H1 (cell line): ENCODE measurements at regions not wholly inside any gene's neighbourhood (a gene's known extent, or its start where the extent isn't known, plus 50 kb on each side); places are given as distances from the start of the nearest gene placed in this dataset.
"Not testable (repeated sequence)": the region's sequence is repeated elsewhere in the genome, so short reads cannot be mapped to it uniquely, and the experiment has no call there.

Experiments
- CTCF ChIA-PET: fragments of 300-600 bp; sonication (Branson Sonifier 250); formaldehyde crosslinking; loops from one replicate; lab custom pipeline; 2021; ENCODE audit not compliant: partially characterized antibody; lab: Charles Lee
- POLR2A ChIA-PET: fragments of 300-600 bp; sonication (Branson Sonifier 250); formaldehyde crosslinking; loops from one replicate; lab custom pipeline; 2021; ENCODE audit warnings: inconsistent platforms; ENCODE audit not compliant: partially characterized antibody; lab: Charles Lee
- DNase-seq, 2 experiments: peaks; one replicate each; pipeline versions ENCODE4 v3.0.0 to v3.0.0-alpha.2; 2010 to 2022; ENCODE audit warnings: low spot score in 2 of 2, low read depth in 1 of 2, mixed read lengths in 1 of 2
- FAIRE-seq: peaks from 2 replicates; lab custom pipeline; 2011; peaks lifted over from hg19 to GRCh38; lab: Jason Lieb, UNC
- H2AFZ ChIP-seq: 2 replicates; pipeline ENCODE4 v1.8.1; 2012; ENCODE audit warnings: low read length, inconsistent platforms
- H2AK5ac ChIP-seq: 2 replicates; pipeline ENCODE4 v1.6.1; 2013; ENCODE audit warnings: low read depth, low read length
- H2BK120ac ChIP-seq: replicated peaks from 2 replicates; pipeline ENCODE3; 2013; ENCODE audit warnings: low read depth, low read length, inconsistent platforms
- H2BK12ac ChIP-seq: 2 replicates; pipeline ENCODE4 v1.6.1; 2013; ENCODE audit warnings: low read depth, low read length
- H2BK15ac ChIP-seq: 2 replicates; pipeline ENCODE4 v1.6.1; 2013; ENCODE audit warnings: low read length
- H2BK20ac ChIP-seq: 2 replicates; pipeline ENCODE4 v1.6.1; 2013; ENCODE audit warnings: low read length
- H2BK5ac ChIP-seq: 2 replicates; pipeline ENCODE4 v1.6.1; 2013; ENCODE audit warnings: low read depth, low read length
- H3K14ac ChIP-seq: 2 replicates; pipeline ENCODE4 v1.6.1; 2013; ENCODE audit warnings: inconsistent platforms; ENCODE audit not compliant: insufficient read length
- H3K18ac ChIP-seq: 2 replicates; pipeline ENCODE4 v1.6.1; 2013; ENCODE audit warnings: low read length; ENCODE audit errors: extremely low read depth
- H3K23ac ChIP-seq: 2 replicates; pipeline ENCODE4 v1.6.1; 2013; ENCODE audit warnings: inconsistent platforms; ENCODE audit not compliant: insufficient read length
- H3K23me2 ChIP-seq: 2 replicates; pipeline ENCODE4 v1.6.1; 2013; ENCODE audit warnings: low read depth, low read length
- H3K27ac ChIP-seq: 2 replicates; pipeline ENCODE4 v1.6.1; 2011; ENCODE audit warnings: low read depth, low read length, inconsistent platforms
- H3K27me3 ChIP-seq, 4 experiments: replicated peaks in 1 of 4; 1 replicate in 1 of 4; 2 replicates in 3 of 4; pipeline versions ENCODE4 v1.6.1 to v1.8.1; 2011 to 2013; ENCODE audit warnings: low read length in 3 of 4, mild to moderate bottlenecking in 3 of 4, inconsistent platforms in 2 of 4, mixed read lengths in 2 of 4, moderate library complexity in 1 of 4; ENCODE audit not compliant: control insufficient read depth in 3 of 4, insufficient read depth in 3 of 4; ENCODE audit errors: extremely low read depth in 1 of 4
- H3K36me3 ChIP-seq, 4 experiments: 2 replicates each; pipeline versions ENCODE4 v1.6.1 to v1.8.1; 2011 to 2013; ENCODE audit warnings: mild to moderate bottlenecking in 4 of 4, low read length in 3 of 4, moderate library complexity in 2 of 4, control low read depth in 1 of 4, inconsistent platforms in 1 of 4; ENCODE audit not compliant: insufficient read depth in 4 of 4, control insufficient read depth in 2 of 4
- H3K4ac ChIP-seq: replicated peaks from 2 replicates; pipeline ENCODE3; 2013; ENCODE audit warnings: low read length, low read depth, mixed read lengths, inconsistent platforms; ENCODE audit not compliant: insufficient read length
- H3K4me1 ChIP-seq, 4 experiments: replicated peaks in 1 of 4; 1 replicate in 1 of 4; 2 replicates in 3 of 4; pipeline versions ENCODE4 v1.6.1 to v1.8.1; 2011 to 2013; ENCODE audit warnings: low read length in 3 of 4, inconsistent platforms in 2 of 4, mixed read lengths in 1 of 4; ENCODE audit not compliant: insufficient read depth in 4 of 4, control insufficient read depth in 3 of 4
- H3K4me2 ChIP-seq, 2 experiments: 2 replicates each; pipeline versions ENCODE4 v1.6.1 to v1.8.1; 2011 to 2013; ENCODE audit warnings: low read depth in 2 of 2, low read length in 2 of 2, control low read depth in 1 of 2, inconsistent platforms in 1 of 2, mild to moderate bottlenecking in 1 of 2; ENCODE audit not compliant: insufficient read depth in 1 of 2
- H3K4me3 ChIP-seq, 4 experiments: fragments of 200-600, 300-600 bp in 1 of 4; sonication (generic), shearing (Covaris generic), sonication (Bioruptor Twin) in 1 of 4; 2 replicates each; pipeline versions ENCODE4 v1.5.1 to v1.8.1; 2011 to 2016; ENCODE audit warnings: low read length in 4 of 4, low read depth in 3 of 4, control low read depth in 2 of 4, inconsistent platforms in 2 of 4, mild to moderate bottlenecking in 2 of 4, mixed read lengths in 1 of 4, moderate library complexity in 1 of 4; ENCODE audit not compliant: insufficient read depth in 2 of 4; ENCODE audit errors: extremely low read depth in 1 of 4
- H3K56ac ChIP-seq: replicated peaks from 2 replicates; pipeline ENCODE3; 2013; ENCODE audit warnings: low read depth, mild to moderate bottlenecking, mixed read lengths, low read length, inconsistent platforms; ENCODE audit not compliant: insufficient read length
- H3K79me1 ChIP-seq: 2 replicates; pipeline ENCODE4 v1.6.1; 2013; ENCODE audit warnings: low read depth, low read length, control low read depth
- H3K79me2 ChIP-seq, 2 experiments: 2 replicates each; pipeline versions ENCODE4 v1.6.1 to v1.8.1; 2012 to 2013; ENCODE audit warnings: low read length in 2 of 2, mild to moderate bottlenecking in 2 of 2, inconsistent platforms in 1 of 2; ENCODE audit not compliant: insufficient read depth in 2 of 2, control insufficient read depth in 1 of 2
- H3K9ac ChIP-seq, 4 experiments: replicated peaks in 1 of 4; 1 replicate in 1 of 4; 2 replicates in 3 of 4; pipeline versions ENCODE4 v1.6.1 to v1.8.1; 2011 to 2013; ENCODE audit warnings: low read depth in 3 of 4, low read length in 3 of 4, control low read depth in 2 of 4, mild to moderate bottlenecking in 2 of 4, moderate library complexity in 2 of 4, inconsistent platforms in 1 of 4; ENCODE audit errors: extremely low read depth in 1 of 4
- H3K9me3 ChIP-seq, 2 experiments: 2 replicates each; pipeline versions ENCODE4 v1.6.1 to v1.8.1; 2012 to 2013; ENCODE audit warnings: mild to moderate bottlenecking in 2 of 2, moderate library complexity in 2 of 2, control low read depth in 1 of 2, inconsistent platforms in 1 of 2, low read depth in 1 of 2, low read length in 1 of 2, mixed read lengths in 1 of 2; ENCODE audit not compliant: insufficient read depth in 2 of 2
- H4K20me1 ChIP-seq, 2 experiments: replicated peaks in 1 of 2; 2 replicates each; pipeline versions ENCODE3 to v1.8.1; 2011 to 2013; ENCODE audit warnings: inconsistent platforms in 2 of 2, low read length in 2 of 2, mild to moderate bottlenecking in 1 of 2; ENCODE audit not compliant: insufficient read depth in 2 of 2, control insufficient read depth in 1 of 2
- H4K5ac ChIP-seq: 2 replicates; pipeline ENCODE4 v1.6.1; 2013; ENCODE audit warnings: low read length, low read depth, mixed read lengths, inconsistent platforms; ENCODE audit not compliant: insufficient read length
- H4K8ac ChIP-seq: 2 replicates; pipeline ENCODE4 v1.8.0; 2013; ENCODE audit warnings: mild to moderate bottlenecking, moderate library complexity, low read length, inconsistent platforms; ENCODE audit not compliant: insufficient read depth; ENCODE audit errors: extremely low read depth
- H4K91ac ChIP-seq: replicated peaks from 2 replicates; pipeline ENCODE3; 2013; ENCODE audit warnings: low read length, mixed read lengths, inconsistent platforms; ENCODE audit not compliant: insufficient read length
- WGBS, 2 experiments: shearing (Covaris generic) in 1 of 2; methylation state at CpG; one replicate each; pipeline versions ENCODE4 v1.1.6 to v1.1.7; 2013 to 2015; ENCODE audit warnings: low lambda C conversion rate in 2 of 2, mixed read lengths in 2 of 2, inconsistent platforms in 1 of 2, low coverage in 1 of 2, missing lambda C conversion rate in 1 of 2; ENCODE audit not compliant: insufficient replicate concordance in 2 of 2, insufficient coverage in 1 of 2, insufficient read length in 1 of 2; ENCODE audit errors: extremely low coverage in 1 of 2, missing lambda C conversion rate in 1 of 2; 5-methylcytosine and 5-hydroxymethylcytosine counted together

- H3K4me2 ChIP-seq, H3K27ac ChIP-seq, H3K27me3 ChIP-seq, H3K9ac ChIP-seq, DNase-seq, H2BK5ac ChIP-seq, H2BK20ac ChIP-seq, H2AK5ac ChIP-seq, H4K20me1 ChIP-seq, H3K4me3 ChIP-seq, FAIRE-seq, H3K18ac ChIP-seq, H3K4ac ChIP-seq, H3K14ac ChIP-seq, H4K5ac ChIP-seq, H2BK12ac ChIP-seq, H3K4me1 ChIP-seq, H3K23me2 ChIP-seq, H3K56ac ChIP-seq, H4K91ac ChIP-seq, H3K23ac ChIP-seq, H2BK15ac ChIP-seq, CTCF ChIA-PET, H3K36me3 ChIP-seq, H2BK120ac ChIP-seq, POLR2A ChIA-PET, H3K79me2 ChIP-seq, H3K79me1 ChIP-seq, H2AFZ ChIP-seq, H4K8ac ChIP-seq: not testable (repeated sequence)
- H3K9me3 ChIP-seq, result peaks cover 10 to 12% of the 10 kb centered on the region in 2 experiments; a peak in 3 of 4 replicates
- WGBS, 2 experiments, result 87% methylated on average over 10 of the region's 10 CpGs; no CpG with 5 or more reads in 1 of the 2 experiments
Observed at GRCh38 chr5:67757771-67758170, 457.8 kb upstream of the PIK3R1 start.
